ENCODE measurements at regions not wholly inside any gene's neighbourhood (a gene's known extent, or its start where the extent isn't known, plus 50 kb on each side); places are given as distances from the start of the nearest gene placed in this dataset.
"Not testable (repeated sequence)": the region's sequence is repeated elsewhere in the genome, so short reads cannot be mapped to it uniquely, and the experiment has no call there.

DNA sequence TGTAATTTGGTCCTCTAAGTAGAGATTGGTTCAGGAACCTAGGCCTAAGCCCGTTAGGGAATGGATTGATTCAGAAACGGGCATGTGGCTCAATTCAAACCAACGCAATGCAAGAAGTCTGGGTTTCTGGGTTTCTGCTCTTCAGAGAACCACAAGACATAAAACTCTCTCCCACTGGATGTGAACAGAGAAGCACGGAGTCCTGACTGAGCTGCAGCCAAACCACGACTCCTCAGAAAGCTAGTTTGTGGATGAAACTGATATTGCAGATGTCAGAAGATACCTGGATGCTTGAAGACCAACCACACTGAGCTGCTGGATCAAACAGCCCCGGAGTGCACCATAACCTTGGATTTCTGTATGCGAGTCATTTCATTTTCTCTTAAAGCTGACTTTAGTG is 50.0 kb downstream of the SOD2 start:
- no peak for DNase-seq

DNA sequence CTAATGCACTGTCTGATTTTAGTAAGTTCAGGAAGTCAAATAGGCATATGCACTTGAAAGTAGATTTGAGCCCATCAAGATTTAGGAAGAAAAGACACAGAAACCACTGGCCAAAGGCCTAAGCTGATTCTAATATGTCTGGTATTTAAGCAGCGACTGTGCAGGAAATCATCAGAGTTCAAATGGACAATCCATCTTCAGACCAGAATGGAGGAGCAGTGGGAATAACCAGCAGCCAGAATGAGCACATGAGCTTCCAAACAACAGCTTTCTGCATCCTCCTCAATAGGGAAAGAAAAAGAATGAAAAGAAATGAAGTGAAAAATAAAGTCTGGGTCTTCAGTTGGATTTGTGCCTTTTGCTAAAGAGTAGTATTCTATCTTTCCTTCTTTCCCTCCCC is 50.6 kb downstream of the SOD2 start:
- no peak for DNase-seq

DNA sequence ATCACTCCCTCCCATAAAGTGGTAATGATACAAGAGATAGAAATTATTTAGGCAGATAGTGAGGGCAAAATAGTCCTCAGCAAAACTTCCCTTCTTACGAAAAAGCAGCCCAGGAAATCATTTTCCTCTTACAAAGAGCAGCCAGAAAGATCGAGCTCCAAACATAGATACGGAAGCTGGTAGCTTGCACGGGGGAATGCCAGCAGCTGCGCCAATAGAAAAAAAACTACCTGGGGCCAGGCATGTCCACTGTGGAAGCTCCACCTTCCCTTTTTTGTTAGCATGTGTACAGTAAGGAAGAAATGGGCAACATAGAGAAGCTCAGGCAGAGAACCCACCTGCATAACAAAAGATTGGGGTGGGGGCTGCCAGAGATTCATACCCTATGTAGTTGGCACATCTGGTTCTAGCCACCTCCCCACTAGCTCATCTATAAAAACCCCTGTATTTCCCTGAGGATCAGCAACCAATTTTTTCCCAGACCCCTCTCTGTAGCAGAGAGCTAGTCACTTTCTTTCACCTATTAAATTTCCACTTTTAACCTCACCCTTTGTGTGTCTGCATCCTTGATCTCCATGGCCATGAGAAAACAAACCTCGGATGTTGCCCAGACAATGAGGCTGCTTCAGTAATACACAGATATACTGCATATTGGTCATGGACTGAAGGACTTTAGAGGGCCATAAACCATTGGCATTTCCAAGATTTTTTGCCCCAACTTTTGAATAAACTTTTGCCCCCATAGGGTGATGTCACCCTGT is 52.1 kb downstream of the SOD2 start:
- DNase-seq, result no peak

DNA sequence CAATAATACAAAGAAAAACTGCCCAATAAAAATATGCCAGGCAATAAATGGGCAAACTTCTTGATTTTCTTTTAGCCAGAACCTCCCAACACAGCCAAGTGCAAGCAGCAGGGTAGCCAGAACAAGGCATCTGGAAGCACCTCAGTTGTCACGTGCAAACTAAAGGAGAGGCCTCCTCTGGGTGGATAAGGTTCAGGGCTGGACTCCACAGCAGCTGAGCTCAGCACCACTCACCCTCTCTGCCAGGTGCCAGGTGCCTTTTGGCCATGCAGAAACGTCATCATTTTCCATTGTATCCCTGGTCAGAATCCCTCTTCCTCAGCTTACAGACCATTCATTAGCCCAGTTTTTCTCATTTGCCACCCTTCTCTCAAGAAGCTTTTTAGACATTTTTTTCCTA is 52.7 kb downstream of the SOD2 start:
- no peak for DNase-seq

DNA sequence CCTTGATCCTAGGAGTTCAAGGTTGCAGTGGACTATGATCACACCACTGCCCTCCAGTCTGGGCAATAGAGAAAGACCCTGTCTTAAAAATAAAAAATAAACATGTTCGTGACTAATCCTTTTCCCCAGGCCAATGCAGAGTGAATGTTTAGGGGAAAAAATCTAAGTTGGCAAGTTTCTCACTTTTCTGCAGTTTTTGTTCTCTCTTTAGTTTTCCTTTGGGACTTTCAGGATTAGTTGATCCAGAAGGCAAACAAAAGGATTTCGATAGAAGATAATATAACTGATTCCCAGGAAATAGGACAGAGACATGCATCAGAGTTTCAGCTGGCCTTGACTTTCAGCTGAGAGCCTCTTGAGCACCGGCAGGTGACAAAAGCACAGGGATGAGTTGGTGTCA is 53.3 kb downstream of the SOD2 start:
- DNase-seq, result no peak

DNA sequence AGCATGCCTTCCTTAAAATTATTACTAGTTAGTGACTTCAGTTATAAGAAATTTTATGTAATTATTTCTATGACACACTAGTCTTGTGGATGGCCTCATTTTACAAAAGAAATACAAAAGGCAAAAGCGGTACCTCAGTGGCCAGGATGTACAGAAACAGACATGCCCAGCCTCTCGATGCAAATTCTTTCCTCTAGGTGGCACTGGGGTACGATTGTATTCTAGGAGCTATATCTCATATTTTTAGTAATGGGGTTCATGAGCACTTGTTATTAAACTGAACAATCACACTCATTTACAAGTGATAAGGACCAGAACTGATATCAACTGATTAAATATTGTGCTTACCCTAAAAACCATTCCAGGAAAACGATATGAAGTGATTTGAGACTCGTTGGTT is 59.8 kb downstream of the SOD2 start:
- peak in 1 of 2 donors; percentile 16 for DNase-seq

DNA sequence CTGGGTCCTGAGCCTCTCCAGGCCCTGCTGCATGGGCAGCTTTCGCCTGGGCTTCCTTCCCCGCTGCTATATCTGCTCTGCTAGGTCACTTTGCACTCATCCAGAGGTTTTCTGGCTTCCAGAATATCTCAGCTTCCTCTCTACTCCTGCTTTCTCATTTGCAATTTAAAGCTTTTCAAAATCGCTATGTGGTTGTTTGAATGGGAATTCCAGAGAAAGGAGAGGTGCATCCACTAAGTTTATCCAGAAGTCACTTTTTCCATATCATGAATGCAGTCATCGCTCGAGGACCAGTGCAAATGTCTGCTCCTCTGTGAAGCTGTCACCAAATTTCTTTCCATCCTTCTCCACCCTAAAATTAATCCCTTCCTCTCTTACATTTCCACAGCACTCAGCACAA is 61.2 kb downstream of the SOD2 start:
- DNase-seq, result no peak

DNA sequence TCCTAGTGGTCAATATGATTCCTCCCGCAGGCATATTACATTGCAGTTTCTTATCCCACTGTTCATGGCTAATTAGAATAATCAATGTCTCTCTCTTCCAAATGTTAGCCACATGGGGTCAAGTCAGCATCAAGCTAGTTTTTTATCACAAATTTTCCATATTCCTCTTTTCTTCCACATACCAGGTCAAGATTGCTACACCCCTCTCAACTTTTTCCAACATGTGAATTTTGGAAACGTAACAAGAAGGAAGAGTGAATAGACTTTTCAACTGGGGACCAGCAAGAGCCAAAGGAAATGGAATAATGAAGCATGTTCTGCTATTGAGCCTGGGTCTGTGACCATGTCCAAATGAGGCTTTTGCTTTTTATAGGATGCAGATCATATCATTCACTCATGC is 65.1 kb downstream of the SOD2 start:
- DNase-seq, result no peak

DNA sequence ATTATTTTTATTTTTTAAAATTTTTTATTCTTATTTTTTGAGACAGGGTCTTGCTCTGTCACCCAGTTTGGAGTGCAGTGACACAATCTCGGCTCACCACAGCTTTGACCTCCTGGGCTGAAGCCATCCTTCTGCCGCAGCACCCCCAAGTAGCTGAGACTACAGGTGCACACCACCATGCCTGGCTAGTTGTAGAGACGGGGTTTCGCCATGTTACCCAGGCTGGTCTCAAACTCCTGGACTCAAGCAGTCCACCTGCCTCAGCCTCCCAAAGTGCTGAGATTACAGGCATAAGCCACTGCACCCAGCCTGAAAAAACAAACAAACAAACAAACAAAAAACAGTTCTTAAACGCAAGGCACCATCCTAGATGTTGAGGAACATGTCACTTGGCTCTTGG is 66.5 kb downstream of the SOD2 start:
- DNase-seq, result not testable (repeated sequence)

DNA sequence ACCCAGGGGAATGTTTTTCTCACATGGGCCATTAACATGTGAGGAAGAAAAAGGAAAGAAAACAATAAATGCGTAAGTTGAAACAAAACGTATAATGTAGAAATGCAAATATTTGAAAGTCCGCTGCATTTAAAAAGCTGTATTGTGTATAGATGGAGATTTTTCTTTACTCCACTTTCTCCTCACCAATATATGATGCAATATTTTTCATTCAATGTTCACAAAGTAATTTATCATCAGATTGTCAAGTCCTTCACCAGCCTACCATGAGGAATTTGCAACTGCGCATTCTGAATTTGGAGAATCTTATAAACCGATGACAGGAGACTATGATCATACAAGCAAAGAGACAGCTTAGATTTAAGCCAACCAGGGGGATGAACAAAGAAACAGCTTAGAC is 69.9 kb downstream of the SOD2 start:
- DNase-seq, result no peak

DNA sequence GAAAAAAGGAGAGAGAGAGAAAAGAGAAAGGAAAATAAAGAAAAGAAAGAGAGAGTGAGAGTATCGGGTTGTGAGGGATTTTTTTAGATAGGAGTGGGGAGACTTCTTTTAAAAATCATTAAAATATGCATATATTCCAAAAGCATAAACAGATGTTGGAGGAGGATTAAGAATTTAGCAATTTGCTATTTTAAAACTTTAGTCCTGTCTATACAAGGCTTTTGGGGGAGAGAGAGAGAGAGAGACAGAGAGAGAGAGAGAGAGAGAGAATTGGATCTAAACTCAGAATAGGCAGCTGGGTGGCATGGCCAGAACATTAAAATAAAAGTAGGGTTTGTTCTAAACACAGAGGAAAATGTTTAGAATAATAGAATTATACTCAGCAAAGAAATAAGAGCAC is 72.1 kb downstream of the SOD2 start:
- no peak for DNase-seq

DNA sequence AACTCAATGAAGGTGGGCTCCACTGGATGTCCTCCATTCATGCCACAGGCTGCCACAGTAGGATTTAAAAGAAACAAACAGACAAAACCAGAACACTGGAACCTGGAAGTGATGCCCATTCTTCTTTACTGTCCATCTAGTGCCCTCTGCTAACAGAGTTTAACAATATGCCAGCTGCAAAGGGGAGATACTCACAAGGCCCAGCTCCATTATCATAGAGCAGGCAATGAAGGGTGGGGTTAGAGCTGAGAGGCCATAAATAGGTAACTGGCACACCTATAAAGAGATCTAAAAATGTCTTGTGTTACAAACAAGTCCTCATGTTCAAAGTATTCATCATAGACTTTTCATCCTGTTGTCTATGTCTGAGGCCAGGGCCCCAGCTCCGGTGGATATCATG is 75.6 kb downstream of the SOD2 start:
- no peak for DNase-seq

DNA sequence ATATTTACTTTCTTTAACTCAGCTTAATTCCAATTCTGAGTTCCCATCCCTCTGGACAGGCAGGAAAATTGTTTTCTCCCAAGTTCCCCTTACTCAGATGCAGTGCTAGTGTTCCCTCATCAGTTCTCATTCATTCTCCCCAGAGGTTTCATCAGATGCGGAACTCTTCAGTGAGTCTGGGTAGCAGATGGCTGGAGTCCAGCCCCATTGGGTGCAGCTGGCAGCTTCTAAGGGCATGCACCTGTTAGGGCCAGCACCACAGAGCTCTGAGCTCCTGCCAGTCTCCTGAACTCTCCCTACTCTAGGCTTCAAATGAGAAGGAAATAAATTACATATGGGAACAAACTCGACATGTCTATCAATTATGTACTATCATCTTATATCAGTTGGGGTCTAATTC is 76.6 kb downstream of the SOD2 start:
- DNase-seq, result no peak

DNA sequence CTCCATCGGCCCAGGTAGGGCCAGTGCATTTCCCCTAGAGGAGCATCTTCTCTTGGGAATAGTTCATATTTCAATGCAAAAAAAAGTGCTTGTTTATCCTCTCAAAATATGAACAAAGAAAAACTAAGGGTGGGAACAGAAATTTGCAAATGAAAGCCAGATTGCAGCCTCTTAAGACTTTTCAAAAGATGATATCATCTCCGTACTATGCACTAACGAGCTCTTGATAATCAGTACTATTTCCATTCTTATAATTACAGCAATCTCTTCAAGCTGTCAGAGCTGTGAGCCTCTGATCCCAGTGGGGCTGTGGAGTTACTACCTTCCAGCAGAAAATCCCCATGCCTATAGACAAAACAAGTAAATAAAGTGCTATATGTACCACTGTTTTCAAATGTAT is 77.1 kb downstream of the SOD2 start:
- no peak for DNase-seq

DNA sequence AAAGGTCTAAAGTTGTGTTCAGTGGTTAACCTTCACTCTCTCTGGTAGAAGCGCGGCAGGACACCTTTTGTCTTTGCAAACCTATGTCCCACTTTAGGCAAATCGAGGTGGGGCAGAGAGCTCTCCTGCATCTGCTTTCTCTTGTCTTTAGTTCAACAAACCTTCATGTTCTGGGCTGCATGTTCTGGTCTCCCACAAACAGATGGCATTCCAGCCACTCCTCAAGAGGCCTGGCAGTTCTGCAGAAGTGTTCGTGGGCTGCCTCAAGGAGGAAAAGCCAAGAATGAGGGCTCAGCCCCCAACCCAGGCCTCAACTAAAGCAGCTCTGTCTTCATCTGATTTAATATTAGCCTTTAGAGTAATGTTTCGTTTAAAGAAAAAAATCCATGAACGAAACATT is 82.2 kb downstream of the SOD2 start:
- no peak for DNase-seq

DNA sequence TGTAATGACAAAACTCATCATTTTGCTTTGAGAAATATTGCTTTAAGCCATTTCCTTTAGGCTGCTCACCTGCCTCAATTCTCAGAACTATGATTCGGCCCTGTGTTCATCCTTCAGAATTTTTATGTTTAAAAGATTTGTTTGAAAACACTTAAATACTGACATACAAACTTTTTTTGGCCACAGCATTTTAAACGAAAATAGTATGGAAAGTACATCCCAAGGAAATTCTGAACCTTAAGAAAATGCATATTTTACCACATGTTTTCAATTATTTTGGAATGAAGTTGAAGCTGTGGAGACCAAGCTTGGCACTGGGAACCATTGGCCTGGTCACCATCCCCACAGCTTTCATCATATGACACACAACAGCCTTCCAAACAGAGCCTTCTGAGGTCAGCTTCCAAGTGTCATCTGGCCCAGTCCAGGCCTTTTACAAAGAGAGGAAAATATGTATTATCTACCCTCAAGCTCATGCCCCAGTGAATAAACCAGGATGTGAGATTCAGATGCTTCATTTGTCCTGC is 83.3 kb downstream of the SOD2 start:
- no peak for DNase-seq

DNA sequence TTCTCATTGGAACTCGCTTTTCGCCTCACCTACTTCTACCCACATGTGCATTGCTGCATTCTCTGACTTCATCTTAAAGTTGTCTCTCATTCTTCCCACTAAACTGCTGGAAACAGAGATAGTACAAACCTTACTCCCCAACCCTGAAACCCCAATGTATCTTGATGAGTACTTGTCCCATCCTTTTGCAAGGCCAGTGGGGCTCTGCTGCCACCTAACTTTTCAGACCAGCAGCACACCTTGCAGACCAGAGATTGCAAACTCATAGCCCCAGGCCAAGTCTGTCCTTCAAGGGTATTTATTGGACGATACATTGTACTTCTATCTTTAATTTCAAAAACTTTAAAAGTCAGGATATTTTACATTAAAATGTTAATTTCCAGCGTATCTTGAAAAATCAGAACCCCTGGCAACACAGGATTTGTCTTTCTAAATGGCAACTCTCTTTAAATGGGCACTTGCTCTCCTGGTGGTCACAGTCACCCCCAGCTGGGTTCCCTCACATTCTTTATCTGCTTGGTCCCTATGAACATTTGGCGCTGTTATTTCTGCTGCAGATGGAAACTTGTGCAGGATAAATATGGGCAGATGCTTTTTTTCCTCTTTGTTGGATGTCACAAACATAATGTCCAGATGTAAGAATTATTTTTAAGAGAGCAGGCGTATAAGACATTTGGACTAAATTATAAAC is 83.9 kb downstream of the SOD2 start:
- DNase-seq, result peak in 1 of 2 donors; percentile 19

DNA sequence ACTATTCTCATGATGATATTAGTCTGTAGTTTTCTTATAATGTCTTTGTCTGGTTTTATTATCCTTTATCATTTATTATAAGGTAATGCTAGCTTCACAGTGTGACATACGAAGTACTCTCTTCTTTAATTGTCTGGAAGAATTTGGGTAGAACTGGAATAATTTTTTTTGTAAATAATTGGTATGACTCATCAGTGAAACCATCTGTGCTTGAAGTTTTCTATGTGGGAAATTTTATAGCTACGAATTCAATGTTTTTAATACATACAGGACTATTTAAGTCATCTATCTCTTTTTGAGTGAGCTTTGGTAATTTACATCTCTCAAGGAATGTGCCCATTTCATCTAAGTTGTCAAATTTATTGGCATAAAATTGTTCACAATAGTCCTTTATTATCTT is 86.3 kb downstream of the SOD2 start:
- DNase-seq, result no peak

DNA sequence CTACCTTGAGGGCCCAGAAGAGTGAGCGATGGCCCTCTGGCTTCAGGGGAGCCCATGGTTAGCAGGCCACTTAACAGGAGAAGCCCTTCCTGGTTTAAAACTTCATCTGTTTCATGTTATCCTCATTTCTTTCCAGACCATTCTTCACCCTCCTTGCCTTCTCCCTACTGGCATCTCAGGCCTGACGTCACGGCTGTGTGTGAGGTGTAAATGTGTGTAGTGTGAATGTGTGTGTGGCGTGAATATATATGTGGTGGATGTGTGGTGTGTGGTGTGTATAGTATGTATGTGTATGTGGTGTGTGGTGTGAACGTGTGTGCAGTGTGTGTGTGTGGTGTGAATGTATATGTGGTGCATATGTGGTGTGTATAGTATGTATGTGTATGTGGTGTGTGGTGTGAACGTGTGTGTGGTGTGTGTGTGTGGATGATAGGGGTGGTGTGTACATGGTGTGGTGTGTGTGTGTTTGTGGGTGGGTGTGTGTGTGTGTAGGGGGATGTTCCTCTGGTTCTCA is 88.5 kb downstream of the SOD2 start:
- no peak for DNase-seq

DNA sequence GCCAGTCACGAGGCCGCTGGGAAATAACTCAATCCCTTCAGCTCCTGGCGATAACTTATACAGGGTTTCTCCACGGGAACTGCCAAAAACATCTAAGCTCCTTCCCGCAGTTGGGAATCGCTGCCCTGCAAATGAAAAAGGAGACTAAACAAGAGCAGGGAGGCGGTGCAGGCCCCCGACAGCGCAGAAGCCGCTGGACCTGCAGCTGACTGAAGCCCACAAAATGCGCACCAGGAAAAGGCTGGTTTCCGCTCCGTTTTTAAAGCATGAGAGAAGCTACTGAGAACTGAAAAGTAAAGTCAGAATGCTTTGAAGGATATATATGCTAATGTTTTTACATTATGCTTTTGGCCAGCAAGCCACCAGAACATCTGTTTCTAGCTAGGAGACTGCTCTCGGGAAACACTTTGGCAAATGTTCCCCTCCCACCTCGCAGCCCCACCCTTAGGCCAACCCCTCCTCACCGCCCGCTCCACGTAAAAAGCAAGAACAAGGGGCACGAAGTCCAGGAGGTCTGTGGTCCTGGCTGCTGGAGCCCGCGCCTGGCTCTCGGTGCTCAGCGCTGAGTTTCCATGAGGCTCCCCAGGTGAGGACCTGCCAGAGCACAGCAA is 90.5 kb downstream of the SOD2 start:
- DNase-seq, result no peak

DNA sequence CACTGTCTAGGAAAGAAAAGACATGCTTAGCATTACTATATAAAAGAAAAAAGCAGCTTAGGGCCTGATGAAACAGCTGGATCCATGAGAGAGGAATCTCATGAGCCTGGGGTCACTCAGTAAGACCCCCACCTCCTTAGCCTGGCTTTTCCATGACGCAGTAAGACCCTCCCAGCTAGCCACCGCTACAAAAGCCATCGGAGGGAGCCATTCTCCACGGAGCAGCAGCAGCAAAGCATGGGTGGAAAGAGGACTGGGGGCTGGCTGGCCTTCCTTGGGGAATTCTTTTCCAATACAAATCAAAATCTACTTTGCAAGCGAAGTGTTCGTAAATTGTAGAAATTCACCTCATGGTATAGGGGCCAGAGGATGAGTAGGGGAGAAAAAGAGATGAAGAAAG is 91.8 kb downstream of the SOD2 start:
- no peak for DNase-seq

DNA sequence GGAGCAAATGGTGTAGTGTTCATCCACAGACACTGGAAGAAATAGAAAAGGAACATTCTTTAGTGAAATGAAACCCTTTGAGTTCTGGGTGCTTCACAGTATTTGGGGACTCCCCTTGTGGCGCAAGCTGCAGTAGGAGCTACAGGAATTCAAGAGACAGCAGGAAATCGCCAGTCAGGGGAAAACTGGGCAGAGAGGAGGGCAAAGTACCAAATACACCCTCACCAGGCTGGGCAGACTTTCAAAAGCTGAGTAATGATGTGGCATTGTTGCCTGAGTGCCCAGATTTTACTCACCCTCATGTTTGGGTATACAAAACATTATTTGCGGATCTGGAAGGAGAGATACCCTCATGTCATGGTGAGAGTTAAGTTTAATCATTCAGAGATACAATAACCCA is 97.9 kb downstream of the SOD2 start:
- DNase-seq, result peak; percentile 41 to 83

DNA sequence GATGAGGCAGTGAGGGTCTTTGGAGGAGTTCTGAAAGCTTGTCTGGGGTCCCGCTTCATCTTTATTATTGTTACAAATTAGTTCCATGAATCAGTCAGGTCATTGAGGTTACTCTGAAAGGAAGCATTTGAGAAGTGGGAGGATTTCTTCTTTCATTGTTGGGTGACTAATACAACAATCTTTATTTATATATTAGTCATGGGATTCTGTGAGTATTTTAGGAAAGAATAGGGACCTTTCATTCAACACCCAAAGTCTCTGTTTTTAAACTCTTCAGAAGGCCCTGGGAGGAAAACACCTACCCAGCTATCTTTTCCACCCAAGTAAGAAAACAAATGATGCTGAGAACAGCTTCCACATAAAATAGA is 98.3 kb downstream of the SOD2 start:
- DNase-seq, result peak; percentile 17 to 77

All from inflammatory macrophage treated with lipopolysaccharide for 1 hour (primary cell).